Thymus (tissue), 11 donors: ENCODE measurements at regions not wholly inside any gene's neighbourhood (a gene's known extent, or its start where the extent isn't known, plus 50 kb on each side); places are given as distances from the start of the nearest gene placed in this dataset.

Experiments used
- DNase-seq, 9 donors: peaks; one replicate each; pipeline ENCODE4 v3.0.0-alpha.2; 2013; ENCODE audit warnings: low spot score in 9 of 9, low read depth in 6 of 9, missing footprints in 1 of 9
- H3K27ac ChIP-seq, 2 donors: one replicate each; pipeline ENCODE4 v1.5.1; 2013; ENCODE audit warnings: control low read depth in 1 of 2, low read depth in 1 of 2, low read length in 1 of 2, mild to moderate bottlenecking in 1 of 2, moderate library complexity in 1 of 2
- H3K27me3 ChIP-seq, 2 donors: one replicate each; pipeline ENCODE4 v1.5.1; 2013; ENCODE audit warnings: low read length in 1 of 2; ENCODE audit not compliant: control insufficient read depth in 2 of 2, insufficient read depth in 1 of 2
- H3K36me3 ChIP-seq, 2 donors: one replicate each; pipeline ENCODE4 v1.5.1; 2013; ENCODE audit warnings: low read length in 1 of 2, mild to moderate bottlenecking in 1 of 2, moderate library complexity in 1 of 2; ENCODE audit not compliant: control insufficient read depth in 2 of 2, insufficient read depth in 2 of 2
- H3K4me1 ChIP-seq, 2 donors: one replicate each; pipeline ENCODE4 v1.5.1; 2013; ENCODE audit warnings: low read length in 2 of 2; ENCODE audit not compliant: control insufficient read depth in 2 of 2, insufficient read depth in 2 of 2
- H3K4me3 ChIP-seq, 2 donors: one replicate each; pipeline ENCODE4 v1.5.1; 2013; ENCODE audit warnings: low read length in 2 of 2, control low read depth in 1 of 2, mild to moderate bottlenecking in 1 of 2
- H3K9me3 ChIP-seq, 2 donors: one replicate each; pipeline ENCODE4 v1.5.1; 2013; ENCODE audit warnings: low read length in 1 of 2, mild to moderate bottlenecking in 1 of 2; ENCODE audit not compliant: control insufficient read depth in 2 of 2, insufficient read depth in 1 of 2
- WGBS: extraction: QIAGEN DNeasy Blood & Tissue Kit; methylation state at CpG from one replicate; pipeline ENCODE4 v1.1.7; 2013; 5-methylcytosine and 5-hydroxymethylcytosine counted together
- donor health status: healthy.

DNA sequence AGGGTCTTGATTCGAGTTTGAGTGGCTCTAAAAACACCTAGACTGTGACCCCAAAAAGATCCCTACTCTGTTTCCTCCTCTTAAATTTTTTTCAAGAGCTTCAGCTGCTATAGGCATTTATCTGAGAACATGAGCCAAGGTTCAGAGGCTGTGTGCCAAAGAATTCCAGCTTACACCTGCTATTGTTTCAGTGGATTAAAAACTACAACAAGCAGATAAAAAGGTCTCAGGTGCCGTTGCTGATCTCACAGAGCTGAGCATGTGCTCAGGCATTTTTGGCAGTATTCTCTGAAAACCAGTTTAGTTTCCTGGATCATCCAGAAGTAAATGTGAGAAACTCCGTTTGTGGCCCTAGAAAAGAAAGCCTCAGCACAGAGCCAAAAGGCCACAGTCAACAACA, 349.2 kb downstream of the DEPDC1B start:
- Histone ChIP-seq H3K4me3 (no peak overlapping the region), H3K27me3 (no peaks in the 10 kb centered on the region), H3K9me3 (no peaks in the 10 kb centered on the region), H3K27ac (no peak overlapping the region), H3K36me3 (no peaks in the 10 kb centered on the region), H3K4me1 (no peaks in the 10 kb centered on the region)
- peak in 1 of 9 donors; percentile 20 for DNase-seq
- 87% methylated on average over 3 of the region's 3 CpGs for WGBS

DNA sequence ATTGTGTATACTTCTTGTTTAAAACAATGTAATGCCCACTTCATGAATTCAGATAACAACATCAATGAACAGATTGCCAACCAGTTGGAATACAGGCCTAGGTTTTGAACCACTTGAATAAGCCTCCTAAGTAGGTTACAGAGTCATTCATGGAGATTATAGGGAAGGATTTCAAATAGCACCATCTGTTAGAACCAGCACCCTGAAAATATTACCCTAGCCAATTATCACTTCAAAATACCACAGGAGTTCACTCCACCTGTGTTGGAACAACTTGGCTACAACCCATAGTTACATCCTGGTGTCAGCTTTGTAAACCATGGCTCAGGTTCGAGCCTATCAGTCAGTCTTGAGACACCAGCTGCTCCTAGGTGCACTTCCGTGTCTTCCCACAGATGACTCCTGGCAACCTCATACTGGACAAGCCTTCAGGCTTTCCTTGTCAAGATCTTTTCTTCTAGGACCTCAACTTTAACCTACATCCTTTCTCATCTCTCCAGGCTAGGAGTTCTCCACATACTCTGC, 350.0 kb downstream of the DEPDC1B start:
- 92% methylated on average over 2 of the region's 2 CpGs for WGBS
- H3K4me1 ChIP-seq, result no peaks in the 10 kb centered on the region
- H3K4me3 ChIP-seq, result no peak overlapping the region
- H3K27ac ChIP-seq, result no peak overlapping the region
- no peaks in the 10 kb centered on the region for H3K9me3 ChIP-seq
- H3K27me3 ChIP-seq, result no peaks in the 10 kb centered on the region
- H3K36me3 ChIP-seq, result no peaks in the 10 kb centered on the region
- DNase-seq, result no peak

DNA sequence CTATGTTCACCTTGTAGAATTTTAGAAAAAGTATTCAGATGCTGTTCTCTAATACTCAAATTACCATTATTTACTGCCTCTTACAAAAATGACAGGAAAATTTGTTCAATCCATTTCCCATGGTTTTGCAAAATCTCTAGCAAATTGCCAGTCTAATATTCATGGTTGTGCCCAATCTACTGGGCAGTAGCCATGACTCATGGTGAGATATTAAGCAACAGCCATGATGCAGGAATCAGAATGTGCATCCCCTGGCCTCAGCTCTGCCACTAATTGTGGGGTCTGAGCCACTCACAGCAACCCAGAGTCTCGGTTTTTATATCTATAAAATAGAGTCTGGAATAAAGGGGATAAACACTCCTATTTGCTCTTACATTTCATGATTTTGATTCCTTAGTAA, 353.6 kb downstream of the DEPDC1B start:
- no peaks in the 10 kb centered on the region for H3K9me3 ChIP-seq
- no peak overlapping the region for H3K4me3 ChIP-seq
- 89% methylated on average over 1 of the region's 1 CpG for WGBS
- H3K27me3 ChIP-seq, result no peaks in the 10 kb centered on the region
- H3K4me1 ChIP-seq, result no peaks in the 10 kb centered on the region
- no peaks in the 10 kb centered on the region for H3K36me3 ChIP-seq
- no peak overlapping the region for H3K27ac ChIP-seq
- DNase-seq, result no peak

GRCh38 chr5:60343102-60343501, 356.9 kb downstream of the DEPDC1B start:
- DNase-seq, result no peak
- H3K4me3 ChIP-seq, result no peak overlapping the region
- WGBS, result 96% methylated on average over 4 of the region's 4 CpGs
- H3K9me3 ChIP-seq, result no peaks in the 10 kb centered on the region
- H3K27ac ChIP-seq, result no peak overlapping the region
- H3K36me3 ChIP-seq, result no peaks in the 10 kb centered on the region
- no peaks in the 10 kb centered on the region for H3K27me3 ChIP-seq
- no peaks in the 10 kb centered on the region for H3K4me1 ChIP-seq

DNA sequence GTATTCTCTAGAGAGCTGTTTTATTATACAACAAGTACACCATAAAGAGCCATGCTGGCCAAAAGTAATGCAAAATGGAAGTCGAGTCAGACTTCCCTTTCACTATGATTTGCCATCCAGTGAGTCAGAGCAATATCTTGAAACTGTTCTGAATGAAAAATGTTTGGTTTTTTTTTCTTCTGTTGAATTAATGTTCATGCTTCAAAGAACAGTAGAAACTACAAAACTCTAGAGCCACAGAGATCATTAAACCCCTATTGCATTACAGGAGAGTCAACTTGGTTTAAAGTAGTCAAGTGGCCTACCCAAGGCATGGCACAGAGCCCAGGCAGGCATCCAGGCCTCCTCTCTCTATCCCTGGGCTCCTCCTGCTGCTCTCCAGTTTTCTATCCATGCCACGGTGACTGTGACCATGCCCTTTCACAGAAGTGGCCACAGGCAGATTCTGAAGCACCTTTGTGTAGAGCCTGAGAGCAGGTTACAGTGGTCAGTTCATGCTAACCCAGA, 358.9 kb downstream of the DEPDC1B start:
- 89% methylated on average over 2 of the region's 2 CpGs for WGBS

DNA sequence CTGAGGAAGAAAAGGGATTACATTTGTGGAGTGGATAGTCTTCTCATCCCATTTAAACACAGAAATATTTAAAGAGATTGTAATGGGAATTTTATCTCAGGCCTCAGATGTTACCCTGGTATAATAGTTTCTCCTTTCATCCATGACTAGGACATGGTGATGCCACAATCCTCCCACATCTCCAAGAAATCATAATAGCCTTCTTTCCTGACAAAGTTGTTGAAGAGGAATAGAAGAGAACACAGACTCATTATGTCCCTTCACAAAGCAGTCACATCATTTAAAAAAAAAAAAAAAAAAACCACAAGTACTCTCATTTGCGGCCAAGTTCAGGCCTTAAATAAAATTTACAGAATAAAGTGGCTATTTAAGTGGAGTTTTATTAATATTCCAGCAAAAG, 359.6 kb downstream of the DEPDC1B start:
- Histone ChIP-seq H3K36me3 (no peaks in the 10 kb centered on the region), H3K27ac (no peak overlapping the region), H3K9me3 (no peaks in the 10 kb centered on the region), H3K27me3 (no peaks in the 10 kb centered on the region), H3K4me1 (no peaks in the 10 kb centered on the region), H3K4me3 (no peak overlapping the region)
- DNase-seq, result no peak
- WGBS, result 95% methylated on average over 1 of the region's 1 CpG

More for the DNA sequence above, 358.9 kb downstream of the DEPDC1B start:
- H3K9me3 ChIP-seq, result no peaks in the 10 kb centered on the region
- H3K36me3 ChIP-seq, result no peaks in the 10 kb centered on the region
- no peak for DNase-seq
- H3K27ac ChIP-seq, result no peak overlapping the region
- no peaks in the 10 kb centered on the region for H3K27me3 ChIP-seq
- H3K4me1 ChIP-seq, result no peaks in the 10 kb centered on the region
- no peak overlapping the region for H3K4me3 ChIP-seq

DNA sequence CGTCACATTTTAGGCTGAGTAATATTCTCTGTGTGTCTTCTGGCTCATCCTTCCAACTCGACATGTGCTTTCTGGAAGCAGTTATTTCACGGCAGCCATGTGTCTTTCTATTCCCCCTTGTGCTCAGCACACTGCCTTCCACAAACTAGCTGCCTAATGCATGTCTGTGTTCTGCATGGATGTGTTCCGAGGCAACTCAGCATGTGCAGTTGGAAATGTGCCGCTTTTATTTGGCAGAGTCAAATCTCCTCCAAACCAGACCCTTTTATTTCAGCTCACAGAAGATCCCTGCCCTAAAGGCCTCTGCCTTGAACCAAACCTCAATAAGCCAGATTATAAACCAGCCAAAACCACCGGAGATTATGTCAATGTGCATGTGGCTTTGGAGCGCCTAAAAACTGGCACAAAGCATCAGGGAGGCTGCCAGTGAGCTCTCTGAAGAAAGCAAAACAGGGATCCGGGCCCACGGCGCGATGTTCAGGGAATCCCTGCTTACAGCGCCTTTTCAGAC, 360.2 kb downstream of the DEPDC1B start:
- H3K27me3 ChIP-seq, result no peaks in the 10 kb centered on the region
- H3K4me3 ChIP-seq, result no peak overlapping the region
- H3K9me3 ChIP-seq, result no peaks in the 10 kb centered on the region
- DNase-seq, result no peak
- no peak overlapping the region for H3K27ac ChIP-seq
- no peaks in the 10 kb centered on the region for H3K4me1 ChIP-seq
- H3K36me3 ChIP-seq, result no peaks in the 10 kb centered on the region
- WGBS, result 91% methylated on average over 12 of the region's 12 CpGs

GRCh38 chr5:60338846-60339245, 361.1 kb downstream of the DEPDC1B start:
- 97% methylated on average over 3 of the region's 3 CpGs for WGBS

GRCh38 chr5:60336491-60336890, 363.5 kb downstream of the DEPDC1B start:
- no peaks in the 10 kb centered on the region for H3K27me3 ChIP-seq
- H3K4me3 ChIP-seq, result no peak overlapping the region
- no peak overlapping the region for H3K27ac ChIP-seq
- H3K36me3 ChIP-seq, result no peaks in the 10 kb centered on the region
- no peak for DNase-seq
- no peaks in the 10 kb centered on the region for H3K4me1 ChIP-seq
- H3K9me3 ChIP-seq, result no peaks in the 10 kb centered on the region

More at GRCh38 chr5:60338846-60339245, 361.1 kb downstream of the DEPDC1B start:
- Histone ChIP-seq H3K36me3 (no peaks in the 10 kb centered on the region), H3K4me1 (no peaks in the 10 kb centered on the region), H3K9me3 (no peaks in the 10 kb centered on the region), H3K4me3 (no peak overlapping the region), H3K27me3 (no peaks in the 10 kb centered on the region), H3K27ac (no peak overlapping the region)
- DNase-seq, result no peak
